ENCODE measurements at regions not wholly inside any gene's neighbourhood (a gene's known extent, or its start where the extent isn't known, plus 50 kb on each side); places are given as distances from the start of the nearest gene placed in this dataset.

GRCh38 chr16:86002178-86002900, 103.4 kb downstream of the IRF8 start:
- Histone ChIP-seq H3K27ac (no peak overlapping the region), H3K4me3 (ENCODE audit: low read depth, low read length) (no peak overlapping the region), H3K36me3 (no peaks in the 10 kb centered on the region), H3K9me3 (ENCODE audit: severe bottlenecking) (no peaks in the 10 kb centered on the region), H3K27me3 (ENCODE audit: insufficient read depth, low read depth, severe bottlenecking) (no peaks in the 10 kb centered on the region)
- no peak for DNase-seq
- TF ChIP-seq, protein P1, sequence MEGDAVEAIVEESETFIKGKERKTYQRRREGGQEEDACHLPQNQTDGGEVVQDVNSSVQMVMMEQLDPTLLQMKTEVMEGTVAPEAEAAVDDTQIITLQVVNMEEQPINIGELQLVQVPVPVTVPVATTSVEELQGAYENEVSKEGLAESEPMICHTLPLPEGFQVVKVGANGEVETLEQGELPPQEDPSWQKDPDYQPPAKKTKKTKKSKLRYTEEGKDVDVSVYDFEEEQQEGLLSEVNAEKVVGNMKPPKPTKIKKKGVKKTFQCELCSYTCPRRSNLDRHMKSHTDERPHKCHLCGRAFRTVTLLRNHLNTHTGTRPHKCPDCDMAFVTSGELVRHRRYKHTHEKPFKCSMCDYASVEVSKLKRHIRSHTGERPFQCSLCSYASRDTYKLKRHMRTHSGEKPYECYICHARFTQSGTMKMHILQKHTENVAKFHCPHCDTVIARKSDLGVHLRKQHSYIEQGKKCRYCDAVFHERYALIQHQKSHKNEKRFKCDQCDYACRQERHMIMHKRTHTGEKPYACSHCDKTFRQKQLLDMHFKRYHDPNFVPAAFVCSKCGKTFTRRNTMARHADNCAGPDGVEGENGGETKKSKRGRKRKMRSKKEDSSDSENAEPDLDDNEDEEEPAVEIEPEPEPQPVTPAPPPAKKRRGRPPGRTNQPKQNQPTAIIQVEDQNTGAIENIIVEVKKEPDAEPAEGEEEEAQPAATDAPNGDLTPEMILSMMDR (IDR thresholded peaks at IDR 0.05; ENCODE audit: low read depth, low read length): no peak

GRCh38 chr16:86007524-86007923, 108.6 kb downstream of the IRF8 start:
- TF ChIP-seq, protein P1 (IDR thresholded peaks at IDR 0.05; ENCODE audit: low read depth, low read length): no peak
- no peak for DNase-seq
- Histone ChIP-seq H3K36me3 (no peaks in the 10 kb centered on the region), H3K4me3 (ENCODE audit: low read depth, low read length) (no peak overlapping the region), H3K27ac (no peak overlapping the region), H3K9me3 (ENCODE audit: severe bottlenecking) (no peaks in the 10 kb centered on the region), H3K27me3 (ENCODE audit: insufficient read depth, low read depth, severe bottlenecking) (no peaks in the 10 kb centered on the region)

- no peaks in the 10 kb centered on the region for H3K9me3 ChIP-seq (ENCODE audit: severe bottlenecking)
- DNase-seq: no peak
- H3K36me3 ChIP-seq: no peaks in the 10 kb centered on the region
- H3K4me3 ChIP-seq (ENCODE audit: low read depth, low read length): no peak overlapping the region
- H3K27ac ChIP-seq: no peak overlapping the region
- TF ChIP-seq, protein P1 (IDR thresholded peaks at IDR 0.05; ENCODE audit: low read depth, low read length): no peak
- no peaks in the 10 kb centered on the region for H3K27me3 ChIP-seq (ENCODE audit: insufficient read depth, low read depth, severe bottlenecking)
Observed at GRCh38 chr16:86010680-86011141, 111.7 kb downstream of the IRF8 start.

- DNase-seq: no peak
- Histone ChIP-seq H3K4me3 (ENCODE audit: low read depth, low read length) (no peak overlapping the region), H3K36me3 (no peaks in the 10 kb centered on the region), H3K27me3 (ENCODE audit: insufficient read depth, low read depth, severe bottlenecking) (no peaks in the 10 kb centered on the region), H3K9me3 (ENCODE audit: severe bottlenecking) (no peaks in the 10 kb centered on the region), H3K27ac (no peak overlapping the region)
- TF ChIP-seq, protein P1 (IDR thresholded peaks at IDR 0.05; ENCODE audit: low read depth, low read length): no peak
Observed at GRCh38 chr16:86011532-86011931, 112.6 kb downstream of the IRF8 start.

DNA sequence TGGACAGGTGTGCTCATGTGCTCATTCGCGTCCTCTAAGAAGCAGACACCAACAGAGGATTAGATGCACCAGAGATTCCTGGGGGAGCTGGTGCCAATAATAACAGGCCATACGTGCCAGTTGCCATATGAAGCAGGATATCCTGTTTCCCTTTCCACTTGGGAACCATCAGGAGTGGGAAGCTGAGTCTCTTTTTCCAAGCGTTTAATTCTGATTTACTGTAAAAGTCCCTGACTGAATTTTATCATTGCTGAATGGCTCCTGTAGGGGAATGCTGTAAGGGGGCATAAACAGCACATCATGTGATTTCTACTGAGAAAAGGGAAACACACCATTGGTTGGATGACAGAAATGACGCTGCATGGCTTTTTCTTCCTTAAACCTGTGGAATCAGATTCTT, 113.3 kb downstream of the IRF8 start:
- no peaks in the 10 kb centered on the region for H3K9me3 ChIP-seq (ENCODE audit: severe bottlenecking)
- H3K4me3 ChIP-seq (ENCODE audit: low read depth, low read length): no peak overlapping the region
- no peaks in the 10 kb centered on the region for H3K27me3 ChIP-seq (ENCODE audit: insufficient read depth, low read depth, severe bottlenecking)
- H3K27ac ChIP-seq: no peak overlapping the region
- TF ChIP-seq, protein P1 (IDR thresholded peaks at IDR 0.05; ENCODE audit: low read depth, low read length): no peak
- DNase-seq: no peak
- H3K36me3 ChIP-seq: no peaks in the 10 kb centered on the region

- H3K27ac ChIP-seq: no peak overlapping the region
- TF ChIP-seq, protein P1 (IDR thresholded peaks at IDR 0.05; ENCODE audit: low read depth, low read length): no peak
- H3K9me3 ChIP-seq (ENCODE audit: severe bottlenecking): no peaks in the 10 kb centered on the region
- no peaks in the 10 kb centered on the region for H3K27me3 ChIP-seq (ENCODE audit: insufficient read depth, low read depth, severe bottlenecking)
- no peak for DNase-seq
- no peak overlapping the region for H3K4me3 ChIP-seq (ENCODE audit: low read depth, low read length)
- no peaks in the 10 kb centered on the region for H3K36me3 ChIP-seq
Observed at GRCh38 chr16:86013867-86014266, 114.9 kb downstream of the IRF8 start.
